GM19351 (cell line): ENCODE measurements at regions not wholly inside any gene's neighbourhood (a gene's known extent, or its start where the extent isn't known, plus 50 kb on each side); places are given as distances from the start of the nearest gene placed in this dataset.
"Not testable (repeated sequence)": the region's sequence is repeated elsewhere in the genome, so short reads cannot be mapped to it uniquely, and the experiment has no call there.

Source experiments
- ATAC-seq: cut with Tn5 transposase; IDR thresholded peaks from one replicate; pipeline ENCODE4 v1.9.1; 2021; ENCODE audit warnings: mild to moderate bottlenecking, moderate library complexity; ENCODE audit not compliant: unreplicated experiment

GRCh38 chr10:119996944-119997343 lies 104.4 kb downstream of the SEC23IP start:
- no peak for ATAC-seq

GRCh38 chr10:119997429-119997828 lies 104.9 kb downstream of the SEC23IP start:
- no peak for ATAC-seq

- no peak for ATAC-seq
Observed at GRCh38 chr10:120002785-120003184, 110.3 kb downstream of the SEC23IP start.

- no peak for ATAC-seq
Observed at GRCh38 chr10:120005207-120006201, 113.0 kb downstream of the SEC23IP start.

GRCh38 chr10:120007261-120007660 lies 114.7 kb downstream of the SEC23IP start:
- no peak for ATAC-seq

- ATAC-seq = no peak
Observed at GRCh38 chr10:120011359-120012130, 119.0 kb downstream of the SEC23IP start.

- ATAC-seq = no peak
Observed at GRCh38 chr10:120012131-120012400, 119.5 kb downstream of the SEC23IP start.

GRCh38 chr10:120012566-120012965 lies 120.0 kb downstream of the SEC23IP start:
- no peak for ATAC-seq

GRCh38 chr10:120014031-120014430 lies 121.5 kb downstream of the SEC23IP start:
- no peak for ATAC-seq

- no peak for ATAC-seq
Observed at GRCh38 chr10:120015064-120015463, 122.5 kb downstream of the SEC23IP start.

- no peak for ATAC-seq
Observed at GRCh38 chr10:120016906-120017305, 124.4 kb downstream of the SEC23IP start.

- no peak for ATAC-seq
Observed at GRCh38 chr10:120017733-120018417, 125.3 kb downstream of the SEC23IP start.

GRCh38 chr10:120018695-120019094 lies 126.2 kb downstream of the SEC23IP start:
- no peak for ATAC-seq

- no peak for ATAC-seq
Observed at GRCh38 chr10:120019568-120019967, 127.0 kb downstream of the SEC23IP start.

GRCh38 chr10:120022357-120022756 lies 129.8 kb downstream of the SEC23IP start:
- ATAC-seq = no peak

GRCh38 chr10:120034236-120034635 lies 141.7 kb downstream of the SEC23IP start:
- ATAC-seq = no peak

GRCh38 chr10:120039046-120039445 lies 146.5 kb downstream of the SEC23IP start:
- no peak for ATAC-seq

GRCh38 chr10:120039826-120040225 lies 147.3 kb downstream of the SEC23IP start:
- ATAC-seq = no peak

GRCh38 chr10:120041807-120042559 lies 149.5 kb downstream of the SEC23IP start:
- no peak for ATAC-seq

GRCh38 chr10:120042705-120043104 lies 150.2 kb downstream of the SEC23IP start:
- ATAC-seq = no peak

GRCh38 chr10:120047373-120047772 lies 154.8 kb downstream of the SEC23IP start:
- not testable (repeated sequence) for ATAC-seq
